SW 1271 (cell line): ENCODE measurements at regions not wholly inside any gene's neighbourhood (a gene's known extent, or its start where the extent isn't known, plus 50 kb on each side); places are given as distances from the start of the nearest gene placed in this dataset.

Experiments used
- DNase-seq, 2 experiments: peaks; one replicate each; lab custom pipeline; 2025; lab: John Stamatoyannopoulos, UW

DNA sequence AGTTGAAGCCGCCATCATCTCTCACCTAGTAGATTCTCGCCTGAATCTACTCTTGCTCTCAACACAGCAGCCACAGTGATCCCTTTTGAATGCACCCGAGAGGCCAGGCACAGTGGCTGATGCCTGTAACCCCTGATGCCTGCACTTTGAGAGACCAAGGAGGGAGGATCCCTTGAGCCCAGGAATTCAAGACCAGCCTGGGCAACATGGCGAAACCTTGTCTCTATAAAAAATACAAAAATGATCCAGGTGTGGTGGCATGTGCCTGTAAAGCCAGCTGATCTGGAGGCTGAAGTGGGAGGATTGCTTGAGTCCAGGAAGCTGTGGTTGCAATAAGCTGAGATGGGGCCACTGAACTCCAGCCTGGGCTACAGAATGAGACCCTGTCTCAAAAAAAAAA, 60.3 kb upstream of the EML4 start:
- DNase-seq = no peak

DNA sequence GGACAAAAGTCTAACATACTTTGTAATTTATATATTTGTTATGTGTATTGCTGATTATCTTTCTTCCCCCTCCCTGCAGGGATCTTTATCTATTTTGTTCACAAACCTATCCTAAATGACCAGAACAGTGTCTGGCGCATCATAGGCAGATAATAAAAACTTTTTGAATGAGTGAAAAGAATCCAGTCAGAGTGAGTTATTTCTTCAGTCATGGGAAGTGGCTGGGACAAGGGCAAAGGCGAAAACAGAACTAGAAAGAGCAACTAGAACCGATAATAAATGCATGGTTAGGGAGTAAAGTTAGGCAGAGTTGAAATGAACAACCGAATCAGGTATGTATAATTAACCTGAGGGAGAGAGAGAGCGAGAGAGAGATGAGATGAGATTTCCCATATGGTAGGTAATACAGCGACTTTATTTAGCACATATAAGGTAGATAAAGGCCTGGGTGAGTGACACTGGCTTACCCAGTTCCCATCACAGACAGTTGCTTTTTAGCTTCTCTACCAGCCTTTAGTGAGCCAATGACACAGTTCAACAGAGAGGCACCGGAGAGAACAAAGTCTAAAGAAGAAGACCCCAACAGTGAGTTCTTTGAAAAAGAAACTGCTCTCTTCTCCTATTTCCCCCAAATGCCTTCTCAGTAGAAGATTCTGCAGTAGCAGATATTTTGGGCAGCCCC, 59.1 kb upstream of the EML4 start:
- no peak for DNase-seq

DNA sequence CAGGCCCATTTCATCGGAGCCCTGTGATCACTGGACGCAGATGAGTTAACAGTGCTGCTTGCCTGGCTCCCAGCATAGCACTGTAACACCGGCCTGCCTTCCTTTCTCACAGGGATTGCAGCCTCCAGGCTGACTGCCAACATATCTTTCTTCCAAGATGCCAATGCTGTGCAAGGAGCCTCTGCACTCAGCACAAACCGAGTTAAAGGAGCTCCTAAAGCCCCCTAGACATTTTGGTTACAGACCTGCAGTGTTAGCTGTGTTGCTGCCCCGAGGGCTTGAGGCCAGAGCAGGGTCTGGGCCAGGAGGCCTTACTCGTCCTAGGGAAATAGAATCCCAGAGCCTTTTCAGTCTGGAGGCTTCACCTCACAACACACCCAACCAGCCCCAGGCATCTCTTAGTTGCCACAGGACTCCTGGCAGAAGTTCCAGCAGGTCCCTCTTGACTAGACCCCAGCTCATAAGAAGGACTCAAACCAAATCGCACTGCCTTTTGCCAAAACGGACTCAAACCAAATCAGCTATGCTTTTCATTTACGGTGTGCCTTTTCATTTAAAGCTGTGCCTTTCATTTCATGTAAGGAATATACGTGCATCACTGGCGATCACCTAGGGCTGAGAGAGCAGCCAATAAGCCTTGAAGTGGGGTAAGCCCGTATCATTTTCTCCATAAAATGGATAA, 58.4 kb upstream of the EML4 start:
- DNase-seq = no peak

DNA sequence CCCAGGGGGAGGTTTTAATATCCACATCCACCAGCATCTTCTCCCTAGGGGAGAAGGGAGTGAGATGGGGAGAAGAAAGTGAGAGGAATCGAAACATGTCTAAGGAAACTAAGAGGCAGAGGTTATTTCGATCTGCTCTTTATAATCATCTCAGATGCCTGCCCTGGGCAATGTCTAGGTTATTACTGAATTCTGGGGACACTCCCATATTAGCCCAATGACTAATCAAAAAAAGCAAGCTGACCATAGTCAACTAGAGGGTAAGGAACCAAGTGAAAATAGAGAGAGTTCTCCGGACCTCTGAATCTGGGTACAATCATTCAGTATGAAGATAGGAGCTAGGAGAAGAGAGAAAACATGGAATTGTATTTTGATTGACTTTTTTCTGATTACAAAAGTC, 56.7 kb upstream of the EML4 start:
- DNase-seq = no peak

DNA sequence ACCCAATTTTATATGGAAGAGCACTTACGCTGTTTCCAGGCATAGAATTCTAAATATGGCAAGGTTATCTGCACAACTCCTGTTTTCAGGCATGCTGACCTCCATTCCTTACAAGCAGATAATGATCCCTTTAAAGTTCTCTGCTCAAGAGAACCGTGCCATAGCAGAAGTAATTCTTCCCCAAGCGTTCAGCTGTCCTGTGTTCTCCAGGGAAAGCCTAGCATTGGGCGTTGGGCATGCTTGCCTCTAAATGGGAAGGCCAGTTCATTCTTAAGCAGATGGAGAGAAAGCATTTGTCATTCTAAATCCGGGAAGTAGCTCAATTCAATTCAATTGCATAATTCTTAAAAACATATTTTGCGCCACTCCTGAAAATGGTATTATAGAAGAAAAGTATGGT, 55.7 kb upstream of the EML4 start:
- DNase-seq = no peak

DNA sequence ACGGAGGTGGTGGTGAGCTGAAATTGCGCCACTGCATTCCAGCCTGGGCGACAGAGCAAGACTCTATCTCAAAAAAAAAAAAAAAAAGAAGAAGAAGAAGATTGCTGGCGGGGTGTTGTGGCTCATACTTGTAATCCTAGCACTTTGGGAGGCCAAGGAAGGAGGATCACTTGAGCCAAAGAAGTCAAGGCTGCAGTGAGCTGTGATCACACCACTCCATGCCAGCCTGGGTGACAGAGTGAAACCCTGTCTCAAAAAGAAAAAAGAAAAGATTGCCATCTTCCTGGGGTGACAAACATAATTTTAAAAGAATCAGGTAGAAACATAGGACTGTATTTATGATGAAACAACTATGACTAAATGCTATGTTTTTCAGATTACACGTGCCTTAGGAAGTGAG, 55.1 kb upstream of the EML4 start:
- DNase-seq = no peak

DNA sequence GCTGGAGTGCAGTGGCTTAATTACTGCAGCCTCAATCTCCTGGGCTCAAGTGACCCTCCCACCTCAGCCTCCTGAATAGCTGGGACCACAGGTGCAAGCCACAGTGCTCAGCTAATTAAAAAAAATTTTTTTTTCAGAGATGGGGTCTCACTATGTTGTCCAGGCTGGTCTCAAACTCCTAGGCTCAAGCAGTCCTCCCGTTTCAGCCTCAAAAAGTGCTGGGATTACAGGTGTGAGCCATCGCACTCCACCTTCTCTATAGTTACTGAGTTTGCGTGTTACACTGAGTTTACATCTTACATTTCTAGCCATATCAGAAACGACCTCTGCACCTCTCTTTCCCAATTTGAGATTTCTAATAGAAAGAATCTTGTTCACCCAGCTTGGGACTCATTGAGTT, 53.6 kb upstream of the EML4 start:
- no peak for DNase-seq

DNA sequence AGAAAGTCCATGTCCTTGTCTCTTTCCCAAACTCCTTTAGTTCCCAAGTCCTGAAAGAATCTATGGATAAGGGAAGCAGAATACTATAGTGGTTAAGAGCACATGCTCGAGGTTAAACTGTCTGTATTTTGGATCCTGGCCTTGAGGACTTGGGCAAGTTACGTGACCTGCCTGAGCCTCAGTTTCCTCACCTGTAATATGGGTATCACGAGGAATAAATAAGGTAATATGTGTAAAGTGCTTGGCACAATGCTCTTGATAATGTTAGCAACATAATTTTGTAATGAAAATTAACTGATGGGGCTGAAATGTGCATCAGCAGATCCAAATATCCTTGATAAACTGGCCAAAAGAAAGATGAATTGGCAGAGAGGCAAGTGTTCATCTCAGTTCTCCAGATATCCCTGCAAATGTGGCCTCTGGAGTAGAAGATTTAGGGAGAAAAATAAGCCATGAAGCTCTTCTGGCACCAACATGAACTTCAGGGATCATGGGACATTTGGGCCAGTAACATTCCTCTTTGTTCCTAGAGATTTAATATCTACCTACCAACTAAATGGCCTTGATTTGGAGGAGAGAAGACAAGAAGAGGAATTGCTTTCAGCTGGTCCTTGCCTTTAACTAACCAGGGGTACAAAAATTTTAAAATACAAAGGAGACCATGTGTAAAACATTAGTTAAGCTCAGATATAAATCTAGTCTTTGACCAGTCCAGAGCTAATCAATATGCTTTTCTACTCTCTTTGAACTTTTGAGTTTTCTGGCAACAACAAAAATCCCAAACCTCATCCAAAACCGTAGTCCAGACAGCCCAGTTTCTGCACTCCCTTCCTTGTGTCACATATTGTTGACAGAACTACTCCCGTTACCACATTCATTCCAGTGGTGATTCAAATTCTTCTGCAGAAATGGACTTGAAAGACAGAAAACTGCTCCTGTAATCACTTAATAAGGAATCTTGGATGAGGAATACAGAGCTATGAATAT, 52.7 kb upstream of the EML4 start:
- DNase-seq = no peak

DNA sequence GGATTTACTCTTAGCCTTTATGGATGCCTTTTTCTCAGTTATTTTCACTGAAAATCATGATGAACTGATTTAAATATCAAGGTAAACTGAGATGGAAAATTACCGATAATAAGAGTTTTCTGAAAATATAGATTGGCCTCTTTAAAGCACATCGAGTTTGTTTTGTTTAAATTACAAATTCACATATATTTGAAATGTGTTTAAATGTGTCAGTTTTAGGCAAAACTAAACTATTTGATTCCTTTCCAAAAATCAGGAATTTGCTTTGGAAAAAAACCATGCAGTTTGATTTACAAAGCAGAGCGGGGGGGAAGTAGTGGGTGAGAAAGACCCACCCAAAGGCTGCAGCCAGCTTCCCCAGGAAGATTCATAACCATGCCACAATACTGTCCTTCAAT, 52.0 kb upstream of the EML4 start:
- no peak for DNase-seq

DNA sequence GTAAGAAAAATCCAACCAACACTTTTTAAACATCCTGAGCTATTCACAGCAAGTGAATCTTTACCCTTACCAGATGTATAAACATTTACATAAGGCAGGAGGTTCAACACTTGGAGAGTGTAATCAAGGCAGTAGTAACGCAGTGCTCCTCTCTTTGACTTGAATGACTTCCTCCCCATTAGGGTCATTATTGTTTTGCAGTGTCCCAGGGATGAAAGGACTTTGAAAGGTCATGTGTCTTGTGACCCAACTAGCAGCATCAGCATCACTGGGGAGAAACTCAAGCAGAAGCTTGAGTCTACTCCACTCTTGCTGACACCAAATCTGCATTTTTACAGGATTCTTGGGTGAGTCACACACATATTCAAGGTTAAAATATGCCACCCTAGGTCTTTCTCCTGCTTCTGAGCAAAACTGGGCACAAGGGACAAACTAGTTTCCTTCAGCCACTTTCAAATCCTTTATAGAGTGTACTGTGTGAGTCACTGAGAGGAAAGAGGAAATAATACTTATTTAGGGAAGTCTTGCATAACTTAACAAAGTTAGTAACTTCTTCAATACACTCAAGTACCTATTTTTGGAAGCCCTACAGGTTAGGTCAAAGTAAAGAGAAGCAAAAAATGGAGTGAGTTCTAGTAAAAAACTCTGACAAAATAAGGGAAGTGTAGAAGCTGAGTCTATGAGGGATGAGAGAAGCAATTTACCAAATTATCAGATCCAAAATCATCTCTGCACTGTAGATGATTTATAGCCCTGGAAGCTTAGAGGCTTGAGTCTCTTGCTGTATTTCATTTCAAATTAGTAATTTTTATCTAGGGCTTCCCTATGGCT, 51.0 kb upstream of the EML4 start:
- peak; percentile 81 to 94 for DNase-seq

DNA sequence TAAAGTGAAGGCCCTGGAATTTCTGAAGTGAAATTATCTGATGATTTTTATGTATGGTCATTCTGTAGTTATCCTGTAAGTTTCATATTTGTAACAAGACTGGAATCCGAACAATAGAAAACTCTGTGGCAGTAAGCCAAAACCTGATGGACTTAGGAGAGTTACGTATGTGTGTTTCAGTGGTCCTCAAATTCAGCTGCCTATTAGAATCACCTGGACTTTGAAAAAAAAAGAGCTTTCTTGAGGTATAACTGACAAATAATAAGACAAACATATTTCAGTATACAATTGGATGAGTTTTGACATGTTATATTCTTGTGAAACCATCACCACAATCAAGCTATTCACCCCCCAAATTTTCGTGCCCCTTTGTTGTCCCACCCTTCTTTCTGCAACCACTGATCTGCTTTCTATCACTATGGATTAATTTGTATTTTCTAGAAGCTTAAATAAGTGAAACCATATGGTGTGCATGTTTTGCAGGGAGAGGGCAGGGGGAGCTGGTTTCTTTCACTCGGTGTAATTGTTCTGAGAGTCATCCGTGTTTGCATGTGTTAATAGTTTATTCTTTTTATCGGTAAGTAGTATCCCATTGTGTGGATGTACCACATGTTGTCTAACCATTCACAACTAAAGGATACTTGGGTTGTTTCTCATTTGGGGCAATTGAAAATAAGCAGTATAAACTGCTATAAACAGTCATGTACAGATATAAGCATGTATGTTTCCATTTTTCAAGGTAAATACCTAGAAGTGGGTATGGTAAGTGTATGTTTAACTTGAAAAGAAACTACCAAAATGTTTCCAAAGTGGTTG, 50.2 kb upstream of the EML4 start:
- DNase-seq = no peak
